ENCODE measurements at regions not wholly inside any gene's neighbourhood (a gene's known extent, or its start where the extent isn't known, plus 50 kb on each side); places are given as distances from the start of the nearest gene placed in this dataset.

- no peaks in the 10 kb centered on the region for H3K27me3 ChIP-seq (ENCODE audit: insufficient read depth, low read depth)
- H3K4me2 ChIP-seq = no peak overlapping the region
- H4K20me1 ChIP-seq (ENCODE audit: insufficient read depth) = no peaks in the 10 kb centered on the region
- H3K9ac ChIP-seq = no peak overlapping the region
- TF ChIP-seq CTCF (conservative IDR thresholded peaks at IDR 0.05; ENCODE audit: low read depth, low read length) = no peak
- H2AFZ ChIP-seq (ENCODE audit: low read depth) = no peak overlapping the region
- H3K4me1 ChIP-seq (ENCODE audit: low read depth, poor library complexity, severe bottlenecking) = no peaks in the 10 kb centered on the region
- no peak overlapping the region for H3K4me3 ChIP-seq (IDR thresholded peaks at IDR 0.05; ENCODE audit: insufficient read depth, low read depth, low read length)
- no peak overlapping the region for H3K27ac ChIP-seq
- H3K79me2 ChIP-seq (ENCODE audit: insufficient read depth, low read depth) = no peaks in the 10 kb centered on the region
- H3K36me3 ChIP-seq (ENCODE audit: insufficient read depth) = no peaks in the 10 kb centered on the region
Observed at GRCh38 chr1:213425376-213426030, 374.5 kb downstream of the RPS6KC1 start.

- Histone ChIP-seq H3K9ac (no peak overlapping the region), H3K4me3 (IDR thresholded peaks at IDR 0.05; ENCODE audit: insufficient read depth, low read depth, low read length) (no peak overlapping the region), H3K36me3 (ENCODE audit: insufficient read depth) (no peaks in the 10 kb centered on the region), H4K20me1 (ENCODE audit: insufficient read depth) (no peaks in the 10 kb centered on the region), H3K4me2 (no peak overlapping the region), H3K4me1 (ENCODE audit: low read depth, poor library complexity, severe bottlenecking) (no peaks in the 10 kb centered on the region), H3K27me3 (ENCODE audit: insufficient read depth, low read depth) (no peaks in the 10 kb centered on the region), H3K79me2 (ENCODE audit: insufficient read depth, low read depth) (no peaks in the 10 kb centered on the region), H3K27ac (no peak overlapping the region), H2AFZ (ENCODE audit: low read depth) (no peak overlapping the region)
- TF ChIP-seq CTCF (conservative IDR thresholded peaks at IDR 0.05; ENCODE audit: low read depth, low read length) = no peak
Observed at GRCh38 chr1:213429642-213430041, 378.6 kb downstream of the RPS6KC1 start.

GRCh38 chr1:213435715-213436114 lies 384.7 kb downstream of the RPS6KC1 start:
- no peak overlapping the region for H3K4me2 ChIP-seq

GRCh38 chr1:213438339-213438738 lies 387.3 kb downstream of the RPS6KC1 start:
- H3K79me2 ChIP-seq (ENCODE audit: insufficient read depth, low read depth) = no peaks in the 10 kb centered on the region
- no peak overlapping the region for H3K4me3 ChIP-seq (IDR thresholded peaks at IDR 0.05; ENCODE audit: insufficient read depth, low read depth, low read length)
- H4K20me1 ChIP-seq (ENCODE audit: insufficient read depth) = no peaks in the 10 kb centered on the region
- no peaks in the 10 kb centered on the region for H3K36me3 ChIP-seq (ENCODE audit: insufficient read depth)
- no peak overlapping the region for H3K9ac ChIP-seq
- no peaks in the 10 kb centered on the region for H3K27me3 ChIP-seq (ENCODE audit: insufficient read depth, low read depth)
- peaks cover 17% of the 10 kb centered on the region for H3K4me1 ChIP-seq (ENCODE audit: low read depth, poor library complexity, severe bottlenecking)
- no peak overlapping the region for H2AFZ ChIP-seq (ENCODE audit: low read depth)
- H3K27ac ChIP-seq = no peak overlapping the region
- no peak overlapping the region for H3K4me2 ChIP-seq
- no peak for TF ChIP-seq CTCF (conservative IDR thresholded peaks at IDR 0.05; ENCODE audit: low read depth, low read length)

More at GRCh38 chr1:213435715-213436114, 384.7 kb downstream of the RPS6KC1 start:
- Histone ChIP-seq H3K4me1 (ENCODE audit: low read depth, poor library complexity, severe bottlenecking) (peaks cover 17% of the 10 kb centered on the region), H3K27me3 (ENCODE audit: insufficient read depth, low read depth) (no peaks in the 10 kb centered on the region), H4K20me1 (ENCODE audit: insufficient read depth) (no peaks in the 10 kb centered on the region), H3K36me3 (ENCODE audit: insufficient read depth) (no peaks in the 10 kb centered on the region), H3K4me3 (IDR thresholded peaks at IDR 0.05; ENCODE audit: insufficient read depth, low read depth, low read length) (no peak overlapping the region), H3K9ac (no peak overlapping the region), H3K27ac (no peak overlapping the region), H2AFZ (ENCODE audit: low read depth) (no peak overlapping the region), H3K79me2 (ENCODE audit: insufficient read depth, low read depth) (no peaks in the 10 kb centered on the region)
- no peak for TF ChIP-seq CTCF (conservative IDR thresholded peaks at IDR 0.05; ENCODE audit: low read depth, low read length)

All from KMS-11 (cell line).